ENCODE measurements at regions not wholly inside any gene's neighbourhood (a gene's known extent, or its start where the extent isn't known, plus 50 kb on each side); places are given as distances from the start of the nearest gene placed in this dataset.
"Not testable (repeated sequence)": the region's sequence is repeated elsewhere in the genome, so short reads cannot be mapped to it uniquely, and the experiment has no call there.

- no peaks in the 10 kb centered on the region for H3K36me3 ChIP-seq (ENCODE audit: control insufficient read depth, insufficient read depth, low read length)
- no peaks in the 10 kb centered on the region for H3K79me2 ChIP-seq (ENCODE audit: control insufficient read depth, insufficient read depth, low read length)
- H3K4ac ChIP-seq (ENCODE audit: low read depth, low read length), result no peak overlapping the region
- H3K27me3 ChIP-seq (ENCODE audit: insufficient read depth, low read length, poor library complexity), result no peaks in the 10 kb centered on the region
- H3K9ac ChIP-seq (ENCODE audit: low read length), result no peak overlapping the region
- DNase-seq, result no peak
- no peaks in the 10 kb centered on the region for H3K4me1 ChIP-seq (ENCODE audit: control insufficient read depth, low read depth, low read length)
- no peak overlapping the region for H3K4me2 ChIP-seq (ENCODE audit: low read length)
- H2BK15ac ChIP-seq (replicated peaks; ENCODE audit: low read depth), result no peak overlapping the region
- no peak overlapping the region for H2BK120ac ChIP-seq (ENCODE audit: low read depth, low read length)
- H4K5ac ChIP-seq (ENCODE audit: low read length), result no peak overlapping the region
- WGBS (ENCODE audit: extremely low coverage, insufficient coverage, low lambda C conversion rate), result no CpG with 5 or more reads among the region's 3 CpGs
- H3K23ac ChIP-seq (ENCODE audit: low read length), result no peak overlapping the region
- H2BK5ac ChIP-seq (ENCODE audit: low read length), result no peak overlapping the region
- H3K79me1 ChIP-seq (ENCODE audit: low read length), result no peaks in the 10 kb centered on the region
- no peak overlapping the region for H2AK5ac ChIP-seq (ENCODE audit: low read length)
- H4K8ac ChIP-seq (ENCODE audit: low read depth, low read length), result no peak overlapping the region
- no peak overlapping the region for H3K27ac ChIP-seq (ENCODE audit: low read depth, low read length)
- no peak overlapping the region for H3K56ac ChIP-seq (ENCODE audit: low read length)
- no peak overlapping the region for H3K18ac ChIP-seq (ENCODE audit: low read length)
- H3K4me3 ChIP-seq (ENCODE audit: low read length), result no peak overlapping the region
Observed at GRCh38 chr5:57635146-57635777, 152.7 kb upstream of the ACTBL2 start.

- no CpG with 5 or more reads among the region's 1 CpG for WGBS (ENCODE audit: extremely low coverage, insufficient coverage, low lambda C conversion rate)
- Histone ChIP-seq H3K56ac (ENCODE audit: low read length) (no peak overlapping the region), H2BK5ac (ENCODE audit: low read length) (no peak overlapping the region), H3K4ac (ENCODE audit: low read depth, low read length) (no peak overlapping the region), H3K23ac (ENCODE audit: low read length) (no peak overlapping the region), H3K27ac (ENCODE audit: low read depth, low read length) (no peak overlapping the region), H3K79me1 (ENCODE audit: low read length) (no peaks in the 10 kb centered on the region), H3K36me3 (ENCODE audit: control insufficient read depth, insufficient read depth, low read length) (no peaks in the 10 kb centered on the region), H3K79me2 (ENCODE audit: control insufficient read depth, insufficient read depth, low read length) (no peaks in the 10 kb centered on the region), H2AK5ac (ENCODE audit: low read length) (no peak overlapping the region), H4K8ac (ENCODE audit: low read depth, low read length) (no peak overlapping the region), H2BK15ac (replicated peaks; ENCODE audit: low read depth) (no peak overlapping the region), H3K4me1 (ENCODE audit: control insufficient read depth, low read depth, low read length) (no peaks in the 10 kb centered on the region), H4K5ac (ENCODE audit: low read length) (no peak overlapping the region), H3K18ac (ENCODE audit: low read length) (no peak overlapping the region), H2BK120ac (ENCODE audit: low read depth, low read length) (no peak overlapping the region), H3K9ac (ENCODE audit: low read length) (no peak overlapping the region), H3K27me3 (ENCODE audit: insufficient read depth, low read length, poor library complexity) (no peaks in the 10 kb centered on the region), H3K4me2 (ENCODE audit: low read length) (no peak overlapping the region), H3K4me3 (ENCODE audit: low read length) (no peak overlapping the region)
- DNase-seq, result no peak
Observed at GRCh38 chr5:57632937-57633336, 150.3 kb upstream of the ACTBL2 start.

GRCh38 chr5:57631139-57631538 lies 148.5 kb upstream of the ACTBL2 start:
- H3K4ac ChIP-seq (ENCODE audit: low read depth, low read length); H3K18ac ChIP-seq (ENCODE audit: low read length); H3K36me3 ChIP-seq (ENCODE audit: control insufficient read depth, insufficient read depth, low read length); H3K4me3 ChIP-seq (ENCODE audit: low read length); H3K4me1 ChIP-seq (ENCODE audit: control insufficient read depth, low read depth, low read length); H3K27ac ChIP-seq (ENCODE audit: low read depth, low read length); H3K9ac ChIP-seq (ENCODE audit: low read length); H3K23ac ChIP-seq (ENCODE audit: low read length); H4K5ac ChIP-seq (ENCODE audit: low read length); H3K4me2 ChIP-seq (ENCODE audit: low read length); H2BK120ac ChIP-seq (ENCODE audit: low read depth, low read length); H4K8ac ChIP-seq (ENCODE audit: low read depth, low read length); H3K79me1 ChIP-seq (ENCODE audit: low read length); H2BK5ac ChIP-seq (ENCODE audit: low read length); H3K56ac ChIP-seq (ENCODE audit: low read length); H3K27me3 ChIP-seq (ENCODE audit: insufficient read depth, low read length, poor library complexity); H3K79me2 ChIP-seq (ENCODE audit: control insufficient read depth, insufficient read depth, low read length); H2AK5ac ChIP-seq (ENCODE audit: low read length); DNase-seq; H2BK15ac ChIP-seq (replicated peaks; ENCODE audit: low read depth): not testable (repeated sequence)

- Histone ChIP-seq H3K27me3 (ENCODE audit: insufficient read depth, low read length, poor library complexity) (no peaks in the 10 kb centered on the region), H2AK5ac (ENCODE audit: low read length) (no peak overlapping the region), H3K4ac (ENCODE audit: low read depth, low read length) (no peak overlapping the region), H3K36me3 (ENCODE audit: control insufficient read depth, insufficient read depth, low read length) (no peaks in the 10 kb centered on the region), H3K4me2 (ENCODE audit: low read length) (no peak overlapping the region), H3K79me2 (ENCODE audit: control insufficient read depth, insufficient read depth, low read length) (no peaks in the 10 kb centered on the region), H2BK5ac (ENCODE audit: low read length) (no peak overlapping the region), H4K8ac (ENCODE audit: low read depth, low read length) (no peak overlapping the region), H3K18ac (ENCODE audit: low read length) (no peak overlapping the region), H3K79me1 (ENCODE audit: low read length) (no peaks in the 10 kb centered on the region), H2BK15ac (replicated peaks; ENCODE audit: low read depth) (no peak overlapping the region), H2BK120ac (ENCODE audit: low read depth, low read length) (no peak overlapping the region), H3K4me1 (ENCODE audit: control insufficient read depth, low read depth, low read length) (no peaks in the 10 kb centered on the region), H3K4me3 (ENCODE audit: low read length) (no peak overlapping the region), H3K9ac (ENCODE audit: low read length) (no peak overlapping the region), H3K56ac (ENCODE audit: low read length) (no peak overlapping the region), H4K5ac (ENCODE audit: low read length) (no peak overlapping the region), H3K27ac (ENCODE audit: low read depth, low read length) (no peak overlapping the region), H3K23ac (ENCODE audit: low read length) (no peak overlapping the region)
- DNase-seq, result no peak
- WGBS (ENCODE audit: extremely low coverage, insufficient coverage, low lambda C conversion rate), result no CpG with 5 or more reads among the region's 2 CpGs
Observed at GRCh38 chr5:57627661-57628060, 145.1 kb upstream of the ACTBL2 start.

GRCh38 chr5:57626703-57627102 lies 144.1 kb upstream of the ACTBL2 start:
- H3K9ac ChIP-seq (ENCODE audit: low read length), result no peak overlapping the region
- H3K36me3 ChIP-seq (ENCODE audit: control insufficient read depth, insufficient read depth, low read length), result no peaks in the 10 kb centered on the region
- no peak overlapping the region for H3K4me2 ChIP-seq (ENCODE audit: low read length)
- no peak overlapping the region for H3K56ac ChIP-seq (ENCODE audit: low read length)
- no peaks in the 10 kb centered on the region for H3K4me1 ChIP-seq (ENCODE audit: control insufficient read depth, low read depth, low read length)
- no peak overlapping the region for H3K27ac ChIP-seq (ENCODE audit: low read depth, low read length)
- no peak overlapping the region for H2BK120ac ChIP-seq (ENCODE audit: low read depth, low read length)
- no peaks in the 10 kb centered on the region for H3K79me2 ChIP-seq (ENCODE audit: control insufficient read depth, insufficient read depth, low read length)
- no peaks in the 10 kb centered on the region for H3K27me3 ChIP-seq (ENCODE audit: insufficient read depth, low read length, poor library complexity)
- H3K18ac ChIP-seq (ENCODE audit: low read length), result no peak overlapping the region
- H2BK15ac ChIP-seq (replicated peaks; ENCODE audit: low read depth), result no peak overlapping the region
- no peak for DNase-seq
- H2BK5ac ChIP-seq (ENCODE audit: low read length), result no peak overlapping the region
- H4K8ac ChIP-seq (ENCODE audit: low read depth, low read length), result no peak overlapping the region
- no peak overlapping the region for H3K4me3 ChIP-seq (ENCODE audit: low read length)
- H3K79me1 ChIP-seq (ENCODE audit: low read length), result no peaks in the 10 kb centered on the region
- no CpG with 5 or more reads among the region's 1 CpG for WGBS (ENCODE audit: extremely low coverage, insufficient coverage, low lambda C conversion rate)
- no peak overlapping the region for H2AK5ac ChIP-seq (ENCODE audit: low read length)
- H3K4ac ChIP-seq (ENCODE audit: low read depth, low read length), result no peak overlapping the region
- H4K5ac ChIP-seq (ENCODE audit: low read length), result no peak overlapping the region
- H3K23ac ChIP-seq (ENCODE audit: low read length), result no peak overlapping the region

GRCh38 chr5:57621624-57622023 lies 139.0 kb upstream of the ACTBL2 start:
- Histone ChIP-seq H2BK5ac (ENCODE audit: low read length) (no peak overlapping the region), H2BK120ac (ENCODE audit: low read depth, low read length) (no peak overlapping the region), H3K36me3 (ENCODE audit: control insufficient read depth, insufficient read depth, low read length) (no peaks in the 10 kb centered on the region), H2AK5ac (ENCODE audit: low read length) (no peak overlapping the region), H3K23ac (ENCODE audit: low read length) (no peak overlapping the region), H4K5ac (ENCODE audit: low read length) (no peak overlapping the region), H3K79me1 (ENCODE audit: low read length) (no peaks in the 10 kb centered on the region), H3K4me2 (ENCODE audit: low read length) (no peak overlapping the region), H3K56ac (ENCODE audit: low read length) (no peak overlapping the region), H3K4me3 (ENCODE audit: low read length) (no peak overlapping the region), H3K18ac (ENCODE audit: low read length) (no peak overlapping the region), H3K27me3 (ENCODE audit: insufficient read depth, low read length, poor library complexity) (no peaks in the 10 kb centered on the region), H3K79me2 (ENCODE audit: control insufficient read depth, insufficient read depth, low read length) (no peaks in the 10 kb centered on the region), H3K9ac (ENCODE audit: low read length) (no peak overlapping the region), H3K4me1 (ENCODE audit: control insufficient read depth, low read depth, low read length) (no peaks in the 10 kb centered on the region), H3K27ac (ENCODE audit: low read depth, low read length) (no peak overlapping the region), H3K4ac (ENCODE audit: low read depth, low read length) (no peak overlapping the region), H2BK15ac (replicated peaks; ENCODE audit: low read depth) (no peak overlapping the region), H4K8ac (ENCODE audit: low read depth, low read length) (no peak overlapping the region)
- WGBS (ENCODE audit: extremely low coverage, insufficient coverage, low lambda C conversion rate), result no CpG with 5 or more reads among the region's 3 CpGs
- no peak for DNase-seq
